ENCODE measurements at regions not wholly inside any gene's neighbourhood (a gene's known extent, or its start where the extent isn't known, plus 50 kb on each side); places are given as distances from the start of the nearest gene placed in this dataset.
"Not testable (repeated sequence)": the region's sequence is repeated elsewhere in the genome, so short reads cannot be mapped to it uniquely, and the experiment has no call there.

DNA sequence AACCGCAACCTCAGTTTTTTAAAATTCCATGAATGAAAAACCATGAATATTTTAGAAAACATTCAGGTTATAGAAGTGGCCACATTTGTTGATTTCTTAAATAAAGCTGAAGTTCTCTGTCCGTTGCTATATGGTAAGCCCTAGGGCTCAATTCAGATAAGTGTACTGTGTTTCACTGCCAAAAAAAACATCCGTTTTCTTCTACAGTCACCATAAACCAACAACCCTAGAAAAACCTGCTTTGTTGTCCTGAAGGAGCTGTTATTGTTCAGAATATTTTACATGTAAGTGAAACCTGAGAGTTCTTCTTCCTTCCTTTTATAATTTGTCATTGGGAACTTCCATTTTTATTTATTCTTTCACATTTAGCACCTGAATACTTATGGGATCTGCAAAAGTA is 274.1 kb downstream of the TFAP2A start:
- no peak overlapping the region for H3K9ac ChIP-seq (ENCODE audit: low read length in 5 of 5)
- H3K36me3 ChIP-seq (ENCODE audit: control insufficient read depth in 5 of 5, insufficient read depth in 5 of 5, low read length in 5 of 5) = no peaks in the 10 kb centered on the region
- no peak overlapping the region for H3K4me3 ChIP-seq (ENCODE audit: low read depth in 1 of 5, low read length in 5 of 5)
- peaks cover 3 to 6% (median 5%) of the 10 kb centered on the region in 5 donors for H3K9me3 ChIP-seq (ENCODE audit: control insufficient read depth in 5 of 5, low read length in 5 of 5)
- H3K27me3 ChIP-seq (ENCODE audit: control insufficient read depth in 5 of 5, insufficient read depth in 4 of 5, low read length in 5 of 5) = no peaks in the 10 kb centered on the region
- no peak overlapping the region for H3K27ac ChIP-seq (ENCODE audit: low read depth, low read length)
- H3K4me1 ChIP-seq (ENCODE audit: control insufficient read depth in 5 of 5, insufficient read depth in 5 of 5, low read length in 5 of 5) = no peaks in the 10 kb centered on the region

DNA sequence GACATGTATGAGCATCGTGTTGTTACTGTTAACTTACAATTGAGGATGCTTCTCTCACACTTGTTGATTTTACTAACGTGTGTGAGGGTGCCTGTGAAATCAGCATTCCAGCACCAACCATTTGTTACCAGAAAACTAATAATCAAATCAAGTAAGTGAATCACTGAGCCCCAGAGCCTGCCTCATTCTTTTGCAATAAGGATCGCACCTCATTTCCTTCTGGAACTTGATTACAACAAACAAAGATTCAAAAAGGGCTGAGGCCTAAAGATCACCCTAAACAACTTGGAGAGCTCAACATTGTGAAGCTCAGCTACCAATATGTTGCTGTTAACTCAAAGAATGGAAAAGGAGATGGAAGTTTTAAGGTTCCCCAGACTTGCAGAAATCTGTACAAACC is 274.7 kb downstream of the TFAP2A start:
- Histone ChIP-seq H3K27me3 (ENCODE audit: control insufficient read depth in 5 of 5, insufficient read depth in 4 of 5, low read length in 5 of 5) (no peaks in the 10 kb centered on the region), H3K36me3 (ENCODE audit: control insufficient read depth in 5 of 5, insufficient read depth in 5 of 5, low read length in 5 of 5) (no peaks in the 10 kb centered on the region), H3K27ac (ENCODE audit: low read depth, low read length) (no peak overlapping the region), H3K9ac (ENCODE audit: low read length in 5 of 5) (no peak overlapping the region), H3K9me3 (ENCODE audit: control insufficient read depth in 5 of 5, low read length in 5 of 5) (peaks cover 3 to 6% (median 5%) of the 10 kb centered on the region in 5 donors), H3K4me1 (ENCODE audit: control insufficient read depth in 5 of 5, insufficient read depth in 5 of 5, low read length in 5 of 5) (no peaks in the 10 kb centered on the region), H3K4me3 (ENCODE audit: low read depth in 1 of 5, low read length in 5 of 5) (no peak overlapping the region)

DNA sequence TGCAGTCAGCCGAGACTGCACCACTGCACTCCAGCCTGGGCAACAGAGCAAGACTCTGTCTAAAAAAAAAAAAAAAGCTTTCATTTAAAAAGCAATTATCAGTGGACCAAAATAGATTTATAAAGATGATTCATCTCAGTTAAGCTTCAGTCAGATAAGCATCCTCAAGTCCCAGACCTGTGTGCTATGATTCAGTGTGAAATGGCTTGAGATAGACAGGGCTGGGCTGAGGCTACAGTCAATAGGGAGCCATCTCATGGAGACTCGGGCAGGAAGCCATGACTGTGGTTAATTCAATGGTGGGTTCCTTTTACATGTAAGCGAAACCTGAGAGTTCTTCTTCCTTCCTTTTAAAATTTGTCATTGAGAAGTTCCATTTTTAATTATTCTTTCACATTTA is 276.0 kb downstream of the TFAP2A start:
- H3K27ac ChIP-seq (ENCODE audit: low read depth, low read length) = no peak overlapping the region
- H3K9ac ChIP-seq (ENCODE audit: low read length in 5 of 5) = no peak overlapping the region
- no peaks in the 10 kb centered on the region for H3K27me3 ChIP-seq (ENCODE audit: control insufficient read depth in 5 of 5, insufficient read depth in 4 of 5, low read length in 5 of 5)
- H3K9me3 ChIP-seq (ENCODE audit: control insufficient read depth in 5 of 5, low read length in 5 of 5) = peaks cover 3 to 6% (median 5%) of the 10 kb centered on the region in 5 donors
- no peak overlapping the region for H3K4me3 ChIP-seq (ENCODE audit: low read depth in 1 of 5, low read length in 5 of 5)
- no peaks in the 10 kb centered on the region for H3K4me1 ChIP-seq (ENCODE audit: control insufficient read depth in 5 of 5, insufficient read depth in 5 of 5, low read length in 5 of 5)
- no peaks in the 10 kb centered on the region for H3K36me3 ChIP-seq (ENCODE audit: control insufficient read depth in 5 of 5, insufficient read depth in 5 of 5, low read length in 5 of 5)

DNA sequence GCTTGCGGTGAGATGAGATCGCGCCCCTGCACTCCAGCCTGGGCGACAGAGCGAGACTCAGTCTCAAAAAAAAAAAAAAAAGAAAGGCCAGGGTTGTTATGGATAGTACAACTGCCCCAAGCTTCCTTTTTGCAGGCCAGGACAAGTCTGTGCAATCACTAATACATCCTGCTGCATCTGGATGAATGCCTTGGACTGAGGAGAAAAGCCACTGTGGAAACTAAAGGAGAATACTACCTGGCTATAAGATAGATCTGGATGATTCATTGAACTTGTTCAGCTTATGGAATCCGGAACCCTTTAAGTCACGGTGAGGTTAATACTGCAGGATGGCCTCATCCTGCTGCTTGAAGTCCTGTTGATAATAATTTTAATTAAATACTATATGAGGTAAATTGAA is 278.2 kb downstream of the TFAP2A start:
- Histone ChIP-seq H3K4me3 (ENCODE audit: low read depth in 1 of 5, low read length in 5 of 5) (no peak overlapping the region), H3K36me3 (ENCODE audit: control insufficient read depth in 5 of 5, insufficient read depth in 5 of 5, low read length in 5 of 5) (no peaks in the 10 kb centered on the region), H3K4me1 (ENCODE audit: control insufficient read depth in 5 of 5, insufficient read depth in 5 of 5, low read length in 5 of 5) (no peaks in the 10 kb centered on the region), H3K27ac (ENCODE audit: low read depth, low read length) (no peak overlapping the region), H3K9me3 (ENCODE audit: control insufficient read depth in 5 of 5, low read length in 5 of 5) (peaks cover 3 to 6% (median 5%) of the 10 kb centered on the region in 5 donors), H3K27me3 (ENCODE audit: control insufficient read depth in 5 of 5, insufficient read depth in 4 of 5, low read length in 5 of 5) (no peaks in the 10 kb centered on the region), H3K9ac (ENCODE audit: low read length in 5 of 5) (no peak overlapping the region)

DNA sequence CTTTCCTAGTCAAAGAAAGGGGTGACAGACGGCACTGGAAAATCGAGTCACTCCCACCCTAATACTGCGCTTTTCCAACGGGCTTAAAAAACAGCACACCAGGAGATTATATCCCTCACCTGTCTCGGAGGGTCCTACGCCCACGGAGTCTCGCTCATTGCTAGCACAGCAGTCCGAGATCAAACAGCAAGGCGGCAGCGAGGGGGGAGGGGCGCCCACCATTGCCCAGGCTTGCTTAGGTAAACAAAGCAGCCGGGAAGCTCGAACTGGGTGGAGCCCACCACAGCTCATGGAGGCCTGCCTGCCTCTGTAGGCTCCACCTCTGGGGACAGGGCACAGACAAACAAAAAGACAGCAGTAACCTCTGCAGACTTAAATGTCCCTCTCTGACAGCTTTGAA is 280.7 kb downstream of the TFAP2A start:
- not testable (repeated sequence) for H3K4me1 ChIP-seq (ENCODE audit: control insufficient read depth in 5 of 5, insufficient read depth in 5 of 5, low read length in 5 of 5); H3K27ac ChIP-seq (ENCODE audit: low read depth, low read length); H3K36me3 ChIP-seq (ENCODE audit: control insufficient read depth in 5 of 5, insufficient read depth in 5 of 5, low read length in 5 of 5); H3K4me3 ChIP-seq (ENCODE audit: low read depth in 1 of 5, low read length in 5 of 5); H3K9me3 ChIP-seq (ENCODE audit: control insufficient read depth in 5 of 5, low read length in 5 of 5); H3K9ac ChIP-seq (ENCODE audit: low read length in 5 of 5); H3K27me3 ChIP-seq (ENCODE audit: control insufficient read depth in 5 of 5, insufficient read depth in 4 of 5, low read length in 5 of 5)

DNA sequence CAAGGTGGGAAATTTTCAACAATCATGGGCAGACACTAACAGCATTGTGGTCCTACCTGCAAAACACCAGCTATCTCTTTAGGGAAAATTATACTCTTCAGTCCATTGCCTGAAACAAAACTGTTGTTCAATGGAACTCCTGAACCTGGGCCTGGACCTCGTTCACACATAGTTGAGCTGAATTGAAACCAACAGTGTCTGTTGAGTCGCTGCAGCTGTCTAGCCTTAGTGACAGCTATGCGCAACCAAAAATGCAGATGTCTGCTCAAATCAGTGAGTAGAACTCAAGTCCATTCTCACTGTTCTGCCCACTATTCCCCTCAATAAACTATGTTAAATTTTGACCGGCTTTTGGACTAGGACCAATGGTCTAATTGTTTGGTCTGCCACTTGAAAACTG is 286.2 kb downstream of the TFAP2A start:
- no peaks in the 10 kb centered on the region for H3K4me1 ChIP-seq (ENCODE audit: control insufficient read depth in 5 of 5, insufficient read depth in 5 of 5, low read length in 5 of 5)
- H3K9ac ChIP-seq (ENCODE audit: low read length in 5 of 5) = no peak overlapping the region
- H3K36me3 ChIP-seq (ENCODE audit: control insufficient read depth in 5 of 5, insufficient read depth in 5 of 5, low read length in 5 of 5) = no peaks in the 10 kb centered on the region
- no peaks in the 10 kb centered on the region for H3K27me3 ChIP-seq (ENCODE audit: control insufficient read depth in 5 of 5, insufficient read depth in 4 of 5, low read length in 5 of 5)
- no peak overlapping the region for H3K4me3 ChIP-seq (ENCODE audit: low read depth in 1 of 5, low read length in 5 of 5)
- no peaks in the 10 kb centered on the region for H3K9me3 ChIP-seq (ENCODE audit: control insufficient read depth in 5 of 5, low read length in 5 of 5)
- H3K27ac ChIP-seq (ENCODE audit: low read depth, low read length) = no peak overlapping the region

DNA sequence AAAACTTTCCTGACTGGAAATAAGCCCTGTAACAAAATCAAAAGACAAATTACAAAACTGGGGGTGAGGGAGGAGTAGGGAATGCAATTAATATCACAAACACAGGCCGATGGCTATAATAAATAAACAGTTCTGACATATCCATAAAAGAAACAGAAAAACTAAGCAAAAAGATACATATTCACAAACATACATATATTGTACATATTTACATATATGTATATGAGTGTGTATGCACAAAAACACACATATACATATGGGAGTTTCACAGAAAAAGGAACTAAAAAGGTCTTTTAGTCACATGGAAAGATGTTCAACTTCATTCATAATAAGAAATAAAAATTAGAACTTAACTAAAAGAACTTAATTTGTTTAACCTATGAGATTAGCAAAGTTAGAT is 292.7 kb downstream of the TFAP2A start:
- H3K4me1 ChIP-seq (ENCODE audit: control insufficient read depth in 5 of 5, insufficient read depth in 5 of 5, low read length in 5 of 5) = no peaks in the 10 kb centered on the region
- no peak overlapping the region for H3K27ac ChIP-seq (ENCODE audit: low read depth, low read length)
- H3K9ac ChIP-seq (ENCODE audit: low read length in 5 of 5) = no peak overlapping the region
- peaks cover 0 to 8% (median 3%) of the 10 kb centered on the region in 5 donors for H3K9me3 ChIP-seq (ENCODE audit: control insufficient read depth in 5 of 5, low read length in 5 of 5)
- no peaks in the 10 kb centered on the region for H3K27me3 ChIP-seq (ENCODE audit: control insufficient read depth in 5 of 5, insufficient read depth in 4 of 5, low read length in 5 of 5)
- no peaks in the 10 kb centered on the region for H3K36me3 ChIP-seq (ENCODE audit: control insufficient read depth in 5 of 5, insufficient read depth in 5 of 5, low read length in 5 of 5)
- no peak overlapping the region for H3K4me3 ChIP-seq (ENCODE audit: low read depth in 1 of 5, low read length in 5 of 5)

DNA sequence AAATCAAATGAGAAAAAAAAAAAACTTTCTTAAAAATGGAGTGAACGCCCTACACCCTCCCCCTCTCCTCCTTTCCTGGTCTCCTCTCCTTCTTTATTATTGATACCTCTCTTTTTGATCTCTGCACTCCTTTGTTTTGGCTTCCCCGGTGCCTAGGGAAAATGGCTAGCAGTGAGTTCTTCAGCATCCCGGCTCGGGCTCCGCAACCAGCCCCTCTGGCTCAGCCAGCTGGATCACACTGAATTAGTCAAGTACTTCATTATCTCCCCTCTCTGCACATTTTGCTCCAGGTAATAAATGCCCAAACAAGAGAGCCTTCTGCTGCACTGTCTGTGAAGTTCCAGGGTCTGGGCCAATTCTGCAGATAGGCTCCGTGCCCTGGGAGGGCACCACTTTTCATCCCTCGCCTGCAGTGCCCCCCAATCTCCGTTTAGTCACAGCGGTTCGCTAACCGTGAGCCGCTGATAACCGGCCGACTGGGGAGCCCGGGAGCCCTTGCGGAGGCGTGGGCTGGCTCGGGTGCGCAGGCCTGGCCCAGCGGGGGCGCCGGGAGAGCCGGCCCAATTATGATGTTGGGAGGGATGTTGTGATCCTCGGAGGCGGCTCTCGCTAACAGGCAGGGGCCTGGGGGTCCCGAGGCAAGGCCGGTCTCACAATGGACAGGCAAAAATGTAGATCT is 301.9 kb downstream of the TFAP2A start:
- Histone ChIP-seq H3K27ac (ENCODE audit: low read depth, low read length) (no peak overlapping the region), H3K9me3 (ENCODE audit: control insufficient read depth in 5 of 5, low read length in 5 of 5) (no peaks in the 10 kb centered on the region), H3K4me1 (ENCODE audit: control insufficient read depth in 5 of 5, insufficient read depth in 5 of 5, low read length in 5 of 5) (no peaks in the 10 kb centered on the region), H3K4me3 (ENCODE audit: low read depth in 1 of 5, low read length in 5 of 5) (no peak overlapping the region), H3K36me3 (ENCODE audit: control insufficient read depth in 5 of 5, insufficient read depth in 5 of 5, low read length in 5 of 5) (no peaks in the 10 kb centered on the region), H3K9ac (ENCODE audit: low read length in 5 of 5) (no peak overlapping the region), H3K27me3 (ENCODE audit: control insufficient read depth in 5 of 5, insufficient read depth in 4 of 5, low read length in 5 of 5) (peaks cover 5 to 18% (median 12%) of the 10 kb centered on the region in 5 donors)

DNA sequence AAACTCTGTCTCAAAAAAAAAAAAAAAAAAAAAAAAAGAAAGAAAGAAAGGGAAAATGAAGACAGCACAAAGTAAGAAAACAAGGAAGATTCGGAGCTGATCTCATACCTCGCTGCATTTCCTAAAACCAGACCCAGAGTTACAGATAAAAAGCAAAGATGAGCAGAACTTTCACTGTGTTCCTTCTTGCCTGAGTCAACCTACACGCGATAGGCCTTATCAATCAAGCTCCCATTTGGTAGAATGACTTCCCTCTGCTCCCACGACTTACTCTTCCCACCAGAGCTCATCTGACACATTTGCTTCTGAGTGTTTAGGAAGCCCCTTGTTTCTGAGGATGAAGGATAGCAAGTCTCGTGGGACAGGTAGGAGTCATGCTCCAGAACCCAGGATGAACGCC is 302.9 kb downstream of the TFAP2A start:
- peaks cover 5 to 18% (median 12%) of the 10 kb centered on the region in 5 donors for H3K27me3 ChIP-seq (ENCODE audit: control insufficient read depth in 5 of 5, insufficient read depth in 4 of 5, low read length in 5 of 5)
- no peak overlapping the region for H3K4me3 ChIP-seq (ENCODE audit: low read depth in 1 of 5, low read length in 5 of 5)
- no peak overlapping the region for H3K9ac ChIP-seq (ENCODE audit: low read length in 5 of 5)
- no peak overlapping the region for H3K27ac ChIP-seq (ENCODE audit: low read depth, low read length)
- no peaks in the 10 kb centered on the region for H3K9me3 ChIP-seq (ENCODE audit: control insufficient read depth in 5 of 5, low read length in 5 of 5)
- H3K36me3 ChIP-seq (ENCODE audit: control insufficient read depth in 5 of 5, insufficient read depth in 5 of 5, low read length in 5 of 5) = no peaks in the 10 kb centered on the region
- no peaks in the 10 kb centered on the region for H3K4me1 ChIP-seq (ENCODE audit: control insufficient read depth in 5 of 5, insufficient read depth in 5 of 5, low read length in 5 of 5)

DNA sequence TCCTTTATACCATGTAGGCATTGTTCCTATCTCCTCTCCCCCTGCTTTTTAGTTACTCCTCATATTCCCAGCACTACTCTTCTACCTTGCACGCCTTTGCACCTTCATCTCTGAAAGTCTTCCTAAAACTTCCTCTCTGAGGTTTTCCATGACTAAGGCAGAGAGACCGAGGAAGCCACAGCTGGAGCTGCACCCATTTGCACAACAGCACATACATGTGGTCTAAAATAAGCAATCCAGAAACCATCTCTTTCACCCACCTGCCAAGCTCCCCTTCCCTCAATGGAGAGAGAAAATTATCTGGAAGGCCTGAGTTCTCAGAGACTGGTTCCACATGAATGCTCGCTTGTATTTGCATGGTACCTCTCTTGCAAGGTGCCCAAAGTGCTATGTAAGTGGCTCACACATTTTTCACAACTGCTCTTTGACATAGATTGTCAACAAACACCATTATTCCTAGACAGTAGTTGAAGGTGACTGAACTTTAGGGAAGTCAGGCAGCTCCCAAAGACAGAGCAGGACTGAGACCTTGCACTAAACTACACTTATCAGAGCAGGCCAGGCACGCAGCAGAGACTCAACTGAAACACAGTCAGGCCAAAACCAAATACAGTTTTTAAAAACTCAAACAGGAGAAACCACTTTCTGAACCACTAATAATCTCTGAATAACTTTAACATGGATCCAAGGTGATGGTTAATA is 313.2 kb downstream of the TFAP2A start:
- H3K27ac ChIP-seq (ENCODE audit: low read depth, low read length) = no peak overlapping the region
- no peaks in the 10 kb centered on the region for H3K9me3 ChIP-seq (ENCODE audit: control insufficient read depth in 5 of 5, low read length in 5 of 5)
- H3K4me1 ChIP-seq (ENCODE audit: control insufficient read depth in 5 of 5, insufficient read depth in 5 of 5, low read length in 5 of 5) = peaks cover 0 to 17% (median 10%) of the 10 kb centered on the region in 5 donors

More for the DNA sequence above, 313.2 kb downstream of the TFAP2A start:
- no peak overlapping the region for H3K9ac ChIP-seq (ENCODE audit: low read length in 5 of 5)
- H3K36me3 ChIP-seq (ENCODE audit: control insufficient read depth in 5 of 5, insufficient read depth in 5 of 5, low read length in 5 of 5) = no peaks in the 10 kb centered on the region
- no peaks in the 10 kb centered on the region for H3K27me3 ChIP-seq (ENCODE audit: control insufficient read depth in 5 of 5, insufficient read depth in 4 of 5, low read length in 5 of 5)
- H3K4me3 ChIP-seq (ENCODE audit: low read depth in 1 of 5, low read length in 5 of 5) = no peak overlapping the region

Data from subcutaneous abdominal adipose tissue (tissue), 5 donors.